SK-N-SH (cell line): ENCODE measurements at regions not wholly inside any gene's neighbourhood (a gene's known extent, or its start where the extent isn't known, plus 50 kb on each side); places are given as distances from the start of the nearest gene placed in this dataset.

Experiments
- CTCF ChIA-PET: fragments of 300-600, 350-600 bp; formaldehyde crosslinking; extraction: SDS; loops from one replicate; lab custom pipeline; 2021; lab: Yijun Ruan, JAX
- POLR2A ChIA-PET: fragments of 350-600 bp; sonication (Branson Sonifier 250); formaldehyde crosslinking; extraction: SDS; loops from one replicate; lab custom pipeline; 2020; ENCODE audit warnings: antibody characterized with exemption, inconsistent platforms; lab: Yijun Ruan, JAX
- DNase-seq: peaks from one replicate; pipeline ENCODE4 v3.0.0; 2012
- H2AFZ ChIP-seq: fragments of 200-600 bp; sonication (generic); 2 replicates; pipeline ENCODE4 v1.8.1; 2016; ENCODE audit warnings: antibody characterized with exemption, mild to moderate bottlenecking, low read depth
- H3F3A ChIP-seq: fragments of 200-600 bp; sonication (generic); replicated peaks from 2 replicates; pipeline ENCODE3; 2016; ENCODE audit warnings: antibody characterized with exemption, mild to moderate bottlenecking; ENCODE audit not compliant: insufficient read depth
- H3K27ac ChIP-seq, 2 experiments: fragments of 200-500 bp in 1 of 2; fragments of 200-600 bp in 1 of 2; sonication (Bioruptor generic) in 1 of 2; sonication (generic), shearing (Covaris generic) in 1 of 2; 2 replicates each; pipeline versions ENCODE4 v1.5.1 to v1.6.1; 2014 to 2016; ENCODE audit warnings: low read depth in 2 of 2, inconsistent platforms in 1 of 2, low read length in 1 of 2, mild to moderate bottlenecking in 1 of 2, mixed read lengths in 1 of 2
- H3K27me3 ChIP-seq: fragments of 200-600 bp; sonication (generic), shearing (Covaris generic); 2 replicates; pipeline ENCODE4 v1.6.1; 2016; ENCODE audit warnings: mixed run types; ENCODE audit not compliant: insufficient read depth
- H3K36me3 ChIP-seq, 2 experiments: fragments of 200-500 bp in 1 of 2; fragments of 200-600 bp in 1 of 2; sonication (Bioruptor generic) in 1 of 2; sonication (generic) in 1 of 2; replicated peaks in 1 of 2; 2 replicates each; pipeline versions ENCODE3 to v1.5.1; 2014 to 2016; ENCODE audit warnings: low read length in 1 of 2, mild to moderate bottlenecking in 1 of 2; ENCODE audit not compliant: insufficient read depth in 2 of 2, control insufficient read depth in 1 of 2
- H3K4me1 ChIP-seq, 2 experiments: fragments of 200-500 bp in 1 of 2; fragments of 200-600 bp in 1 of 2; sonication (Bioruptor generic) in 1 of 2; sonication (generic), shearing (Covaris generic) in 1 of 2; 2 replicates each; pipeline versions ENCODE4 v1.5.1 to v1.6.1; 2014 to 2016; ENCODE audit warnings: low read depth in 1 of 2, low read length in 1 of 2, mixed run types in 1 of 2; ENCODE audit not compliant: insufficient read depth in 2 of 2, control insufficient read depth in 1 of 2
- H3K4me2 ChIP-seq: fragments of 200-600 bp; sonication (generic), shearing (Covaris generic); 2 replicates; pipeline ENCODE4 v1.6.1; 2017; ENCODE audit warnings: mixed run types
- H3K4me3 ChIP-seq, 2 experiments: fragments of 200-500 bp in 1 of 2; fragments of 200-600 bp in 1 of 2; sonication (Bioruptor generic) in 1 of 2; sonication (generic), shearing (Covaris generic) in 1 of 2; 2 replicates each; pipeline versions ENCODE4 v1.5.1 to v1.8.1; 2014 to 2016; ENCODE audit warnings: low read depth in 2 of 2, inconsistent platforms in 1 of 2, low read length in 1 of 2, mild to moderate bottlenecking in 1 of 2, mixed read lengths in 1 of 2, moderate library complexity in 1 of 2
- H3K79me2 ChIP-seq: fragments of 200-600 bp; sonication (generic); 2 replicates; pipeline ENCODE4 v1.8.1; 2017; ENCODE audit warnings: mild to moderate bottlenecking; ENCODE audit not compliant: insufficient read depth
- H3K9ac ChIP-seq: fragments of 200-600 bp; sonication (generic); 2 replicates; pipeline ENCODE4 v1.6.1; 2017; ENCODE audit warnings: mixed run types
- H3K9me2 ChIP-seq: fragments of 200-600 bp; sonication (generic); 2 replicates; pipeline ENCODE4 v1.6.1; 2017; ENCODE audit warnings: mixed run types
- H3K9me3 ChIP-seq: fragments of 200-600 bp; sonication (generic); 2 replicates; pipeline ENCODE4 v1.6.1; 2017; ENCODE audit warnings: mixed run types, mild to moderate bottlenecking, moderate library complexity
- H4K20me1 ChIP-seq: fragments of 200-600 bp; sonication (generic); 2 replicates; pipeline ENCODE4 v1.6.1; 2017; ENCODE audit warnings: mild to moderate bottlenecking, mixed run types; ENCODE audit not compliant: insufficient read depth
- EP300 ChIP-seq, 2 experiments: IDR thresholded peaks; 2 replicates each; pipeline versions ENCODE4 v1.4.0 to v1.6.1; 2012; ENCODE audit warnings: borderline replicate concordance in 1 of 2, low read depth in 1 of 2, low read length in 1 of 2
- FOXJ3 ChIP-seq: sonication (generic); formaldehyde crosslinking; IDR thresholded peaks from 2 replicates; pipeline ENCODE4 v1.5.1; 2020; ENCODE audit warnings: mild to moderate bottlenecking, missing genetic modification reagents
- GABPA ChIP-seq: IDR thresholded peaks from 2 replicates; pipeline ENCODE4 v1.4.0; 2012; ENCODE audit warnings: low read depth, mild to moderate bottlenecking
- MEF2A ChIP-seq: IDR thresholded peaks from 2 replicates; pipeline ENCODE4 v1.4.0; 2012; ENCODE audit warnings: low read depth, borderline replicate concordance
- NFIC ChIP-seq: IDR thresholded peaks from 2 replicates; pipeline ENCODE4 v1.4.0; 2012; ENCODE audit warnings: borderline replicate concordance
- NRF1 ChIP-seq: IDR thresholded peaks from 2 replicates; pipeline ENCODE4 v1.6.1; 2012; ENCODE audit warnings: low read depth, mild to moderate bottlenecking, low read length
- RCOR1 ChIP-seq: fragments of 150-350 bp; IDR thresholded peaks from 2 replicates; pipeline ENCODE4 v1.6.1; 2017; ENCODE audit warnings: antibody characterized with exemption, low read length
- RFX5 ChIP-seq: IDR thresholded peaks from 2 replicates; pipeline ENCODE4 v1.6.1; 2012; ENCODE audit warnings: mild to moderate bottlenecking, improper control_type of control experiment, low read length
- TAF1 ChIP-seq: IDR thresholded peaks from 2 replicates; pipeline ENCODE4 v1.6.1; 2012; ENCODE audit warnings: low read depth, mild to moderate bottlenecking, low read length, moderate library complexity, borderline replicate concordance
- TCF12 ChIP-seq: IDR thresholded peaks from 2 replicates; pipeline ENCODE4 v1.4.0; 2012
- YY1 ChIP-seq: IDR thresholded peaks from 2 replicates; pipeline ENCODE4 v1.4.0; 2012; ENCODE audit warnings: low read depth, mild to moderate bottlenecking
- WGBS: methylation state at CpG from one replicate; pipeline ENCODE4 v1.1.6; 2017; ENCODE audit warnings: low lambda C conversion rate; 5-methylcytosine and 5-hydroxymethylcytosine counted together
- TF ChIP-seq, protein P1 (sequence below): IDR thresholded peaks from 2 replicates; pipeline ENCODE4 v1.4.0; 2012; ENCODE audit warnings: low read depth, borderline replicate concordance
- TF ChIP-seq, protein P2 (sequence below): IDR thresholded peaks from 2 replicates; pipeline ENCODE4 v1.4.0; 2012; ENCODE audit warnings: low read depth

DNA sequence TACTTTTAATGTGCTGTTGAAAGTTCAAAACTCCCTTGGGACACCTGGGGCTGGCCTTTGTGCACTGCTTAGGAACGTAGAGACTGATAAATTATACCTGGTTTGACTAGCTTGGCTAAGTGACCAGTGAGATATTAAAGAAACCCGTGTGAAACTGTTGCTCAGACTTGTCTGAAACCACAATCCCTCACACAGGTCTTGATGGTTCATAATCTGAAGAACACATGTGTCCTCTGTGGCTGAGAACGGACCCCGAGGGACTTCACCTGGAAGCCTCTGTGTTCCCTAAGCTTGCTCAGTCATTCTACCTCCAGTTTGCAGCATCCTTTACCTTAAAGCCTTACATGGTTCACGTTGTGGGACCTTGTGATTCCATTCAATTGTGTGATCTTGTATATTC is 218.8 kb downstream of the CBLN2 start (continued):
- TF ChIP-seq, protein P1, sequence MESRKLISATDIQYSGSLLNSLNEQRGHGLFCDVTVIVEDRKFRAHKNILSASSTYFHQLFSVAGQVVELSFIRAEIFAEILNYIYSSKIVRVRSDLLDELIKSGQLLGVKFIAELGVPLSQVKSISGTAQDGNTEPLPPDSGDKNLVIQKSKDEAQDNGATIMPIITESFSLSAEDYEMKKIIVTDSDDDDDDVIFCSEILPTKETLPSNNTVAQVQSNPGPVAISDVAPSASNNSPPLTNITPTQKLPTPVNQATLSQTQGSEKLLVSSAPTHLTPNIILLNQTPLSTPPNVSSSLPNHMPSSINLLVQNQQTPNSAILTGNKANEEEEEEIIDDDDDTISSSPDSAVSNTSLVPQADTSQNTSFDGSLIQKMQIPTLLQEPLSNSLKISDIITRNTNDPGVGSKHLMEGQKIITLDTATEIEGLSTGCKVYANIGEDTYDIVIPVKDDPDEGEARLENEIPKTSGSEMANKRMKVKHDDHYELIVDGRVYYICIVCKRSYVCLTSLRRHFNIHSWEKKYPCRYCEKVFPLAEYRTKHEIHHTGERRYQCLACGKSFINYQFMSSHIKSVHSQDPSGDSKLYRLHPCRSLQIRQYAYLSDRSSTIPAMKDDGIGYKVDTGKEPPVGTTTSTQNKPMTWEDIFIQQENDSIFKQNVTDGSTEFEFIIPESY: no peak
- TF ChIP-seq YY1: no peak
- no peak for TF ChIP-seq GABPA
- TF ChIP-seq NFIC: no peak

DNA sequence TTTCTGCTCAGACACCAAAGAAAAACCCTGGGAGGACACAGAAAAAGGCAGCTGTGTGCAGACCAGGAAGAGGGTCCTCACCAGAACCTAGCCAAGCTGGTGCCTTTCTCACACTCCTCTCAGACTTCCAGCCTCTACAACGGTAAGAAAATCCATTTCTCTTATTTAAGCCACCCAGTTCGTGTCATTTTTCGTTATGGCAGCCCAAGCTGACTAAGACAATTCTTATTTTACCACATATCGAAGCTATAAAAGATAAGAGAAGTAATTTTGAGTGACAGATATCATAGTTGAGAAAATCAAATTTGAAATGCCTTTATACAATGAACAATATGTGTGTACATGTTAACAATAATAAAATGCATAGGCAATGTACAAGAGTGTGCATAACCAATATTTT is 219.5 kb downstream of the CBLN2 start:
- Histone ChIP-seq H3F3A (no peaks in the 10 kb centered on the region), H4K20me1 (no peaks in the 10 kb centered on the region), H3K9ac (no peak overlapping the region), H3K4me3 (no peak overlapping the region), H3K79me2 (no peaks in the 10 kb centered on the region), H3K27me3 (no peaks in the 10 kb centered on the region), H3K27ac (no peak overlapping the region), H3K4me2 (no peak overlapping the region), H2AFZ (no peak overlapping the region), H3K9me2 (no peaks in the 10 kb centered on the region), H3K9me3 (no peaks in the 10 kb centered on the region), H3K4me1 (no peaks in the 10 kb centered on the region), H3K36me3 (no peaks in the 10 kb centered on the region)
- DNase-seq: no peak
- TF ChIP-seq, protein P2, sequence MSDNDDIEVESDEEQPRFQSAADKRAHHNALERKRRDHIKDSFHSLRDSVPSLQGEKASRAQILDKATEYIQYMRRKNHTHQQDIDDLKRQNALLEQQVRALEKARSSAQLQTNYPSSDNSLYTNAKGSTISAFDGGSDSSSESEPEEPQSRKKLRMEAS: no peak
- no peak for TF ChIP-seq TCF12
- TF ChIP-seq FOXJ3 (CRISPR knock-in tag): no peak
- TF ChIP-seq TAF1: no peak
- TF ChIP-seq MEF2A: no peak
- TF ChIP-seq RCOR1: no peak
- CTCF ChIA-PET: interaction anchor here (1.5 kb wide), 1 partner anchor 11 kb away, joined by 3 read pairs; no protein-coding TSS in a partner anchor
- 28% methylated on average over 4 of the region's 4 CpGs for WGBS
- POLR2A ChIA-PET: no interaction called here

DNA sequence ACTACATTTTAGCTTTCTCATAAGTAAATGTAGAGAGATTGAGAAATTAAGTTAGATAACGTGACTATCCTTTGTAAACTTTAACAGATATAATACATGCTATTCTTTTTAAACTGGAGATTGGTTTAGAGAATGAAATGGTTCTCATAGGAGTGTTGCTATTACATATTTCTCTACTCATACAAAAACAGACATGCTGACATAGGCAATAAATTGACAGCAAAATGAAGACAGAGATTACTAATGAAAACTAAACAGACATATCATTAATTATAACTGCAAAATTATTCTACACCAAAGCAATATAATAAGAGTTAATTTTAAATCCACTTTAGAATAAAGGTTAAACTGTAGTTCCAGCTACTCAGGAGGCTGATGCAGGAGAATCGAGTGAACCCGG is 227.6 kb downstream of the CBLN2 start:
- H3K36me3 ChIP-seq: no peaks in the 10 kb centered on the region
- H3K9ac ChIP-seq: no peak overlapping the region
- WGBS: 49% methylated on average over 3 of the region's 3 CpGs
- H3K9me3 ChIP-seq: no peaks in the 10 kb centered on the region
- no peaks in the 10 kb centered on the region for H3K27me3 ChIP-seq
- DNase-seq: no peak
- no peaks in the 10 kb centered on the region for H3K9me2 ChIP-seq
- H3K4me1 ChIP-seq: no peaks in the 10 kb centered on the region
- H2AFZ ChIP-seq: no peak overlapping the region
- ChIA-PET CTCF (no interaction called here), POLR2A (no interaction called here)
- H4K20me1 ChIP-seq: no peaks in the 10 kb centered on the region
- no peaks in the 10 kb centered on the region for H3F3A ChIP-seq
- H3K79me2 ChIP-seq: no peaks in the 10 kb centered on the region
- no peak overlapping the region for H3K27ac ChIP-seq
- H3K4me3 ChIP-seq: no peak overlapping the region
- TF ChIP-seq EP300 (IDR thresholded peaks at IDR 0.05; ENCODE audit: borderline replicate concordance in 1 of 2, low read depth in 1 of 2, low read length in 1 of 2) (no peak), TAF1 (no peak), GABPA (no peak), RFX5 (no peak), NRF1 (no peak)
- H3K4me2 ChIP-seq: no peak overlapping the region
